Liver (tissue), 3 donors: ENCODE measurements at regions not wholly inside any gene's neighbourhood (a gene's known extent, or its start where the extent isn't known, plus 50 kb on each side); places are given as distances from the start of the nearest gene placed in this dataset.

ENCODE experiments used
- EGR1 ChIP-seq, 2 donors: IDR thresholded peaks; 2 replicates each; pipeline ENCODE4 v1.6.1; 2016 to 2018; ENCODE audit warnings: antibody characterized with exemption in 2 of 2, low read depth in 2 of 2
- FOXA1 ChIP-seq: IDR thresholded peaks from 2 replicates; pipeline ENCODE4 v1.6.1; 2016; ENCODE audit warnings: antibody characterized with exemption
- GABPA ChIP-seq, 2 donors: IDR thresholded peaks in 1 of 2; conservative IDR thresholded peaks in 1 of 2; 2 replicates each; pipeline ENCODE4 v1.6.1; 2016; ENCODE audit warnings: antibody characterized with exemption in 2 of 2, mild to moderate bottlenecking in 1 of 2, moderate library complexity in 1 of 2
- JUND ChIP-seq, 2 donors: IDR thresholded peaks; 2 replicates each; pipeline ENCODE4 v1.6.1; 2016; ENCODE audit warnings: antibody characterized with exemption in 2 of 2
- SP1 ChIP-seq: IDR thresholded peaks from 2 replicates; pipeline ENCODE4 v1.6.1; 2018; ENCODE audit warnings: antibody characterized with exemption, mild to moderate bottlenecking
- YY1 ChIP-seq: IDR thresholded peaks from 2 replicates; pipeline ENCODE4 v1.6.1; 2016; ENCODE audit warnings: antibody characterized with exemption, mild to moderate bottlenecking
- TF ChIP-seq, protein P1 (sequence below): fragments of 150-350 bp; IDR thresholded peaks from 2 replicates; pipeline ENCODE4 v1.5.1; 2017; ENCODE audit warnings: improper control_type of control experiment, low read depth, low read length; ENCODE audit not compliant: missing input control
- TF ChIP-seq, protein P2 (sequence below): IDR thresholded peaks from 2 replicates; pipeline ENCODE4 v1.6.1; 2016; ENCODE audit warnings: antibody characterized with exemption, mild to moderate bottlenecking
- TF ChIP-seq, protein P3 (sequence below): IDR thresholded peaks from 2 replicates; pipeline ENCODE4 v1.6.1; 2016; ENCODE audit warnings: antibody characterized with exemption
- TF ChIP-seq, protein P4 (sequence below): IDR thresholded peaks from 2 replicates; pipeline ENCODE4 v1.6.1; 2016; ENCODE audit warnings: antibody characterized with exemption
- donor health status: healthy.
- donor health status: healthy.

DNA sequence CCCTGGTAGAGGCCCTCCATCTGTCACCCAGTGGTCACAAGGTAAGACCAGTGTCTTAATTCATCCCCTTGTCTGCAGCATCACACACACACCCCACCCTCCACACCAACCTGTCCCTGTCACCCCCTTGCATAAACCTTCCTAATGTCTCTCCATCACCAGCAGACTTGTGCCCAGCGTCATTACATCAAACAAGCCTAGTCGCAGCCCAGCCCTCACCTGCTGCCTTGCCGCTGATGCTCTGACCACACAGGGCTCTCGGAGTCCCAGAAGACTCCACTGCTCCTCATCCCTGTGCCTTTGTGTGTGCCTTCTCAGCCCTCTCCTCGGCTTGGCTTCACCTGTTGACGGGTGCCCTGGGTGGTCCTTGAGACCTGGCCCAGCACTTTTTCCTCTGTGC, 171.2 kb downstream of the GLI2 start:
- TF ChIP-seq, protein P1, sequence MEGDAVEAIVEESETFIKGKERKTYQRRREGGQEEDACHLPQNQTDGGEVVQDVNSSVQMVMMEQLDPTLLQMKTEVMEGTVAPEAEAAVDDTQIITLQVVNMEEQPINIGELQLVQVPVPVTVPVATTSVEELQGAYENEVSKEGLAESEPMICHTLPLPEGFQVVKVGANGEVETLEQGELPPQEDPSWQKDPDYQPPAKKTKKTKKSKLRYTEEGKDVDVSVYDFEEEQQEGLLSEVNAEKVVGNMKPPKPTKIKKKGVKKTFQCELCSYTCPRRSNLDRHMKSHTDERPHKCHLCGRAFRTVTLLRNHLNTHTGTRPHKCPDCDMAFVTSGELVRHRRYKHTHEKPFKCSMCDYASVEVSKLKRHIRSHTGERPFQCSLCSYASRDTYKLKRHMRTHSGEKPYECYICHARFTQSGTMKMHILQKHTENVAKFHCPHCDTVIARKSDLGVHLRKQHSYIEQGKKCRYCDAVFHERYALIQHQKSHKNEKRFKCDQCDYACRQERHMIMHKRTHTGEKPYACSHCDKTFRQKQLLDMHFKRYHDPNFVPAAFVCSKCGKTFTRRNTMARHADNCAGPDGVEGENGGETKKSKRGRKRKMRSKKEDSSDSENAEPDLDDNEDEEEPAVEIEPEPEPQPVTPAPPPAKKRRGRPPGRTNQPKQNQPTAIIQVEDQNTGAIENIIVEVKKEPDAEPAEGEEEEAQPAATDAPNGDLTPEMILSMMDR, result no peak
- TF ChIP-seq FOXA1 (no peak), EGR1 (IDR thresholded peaks at IDR 0.05; ENCODE audit: low read depth in 2 of 2) (no peak), SP1 (no peak), GABPA (IDR thresholded peaks at IDR 0.05 in 1 of 2, conservative IDR thresholded peaks at IDR 0.05 in 1 of 2) (no peak), YY1 (no peak), JUND (IDR thresholded peaks at IDR 0.05) (no peak)
- TF ChIP-seq, protein P2, sequence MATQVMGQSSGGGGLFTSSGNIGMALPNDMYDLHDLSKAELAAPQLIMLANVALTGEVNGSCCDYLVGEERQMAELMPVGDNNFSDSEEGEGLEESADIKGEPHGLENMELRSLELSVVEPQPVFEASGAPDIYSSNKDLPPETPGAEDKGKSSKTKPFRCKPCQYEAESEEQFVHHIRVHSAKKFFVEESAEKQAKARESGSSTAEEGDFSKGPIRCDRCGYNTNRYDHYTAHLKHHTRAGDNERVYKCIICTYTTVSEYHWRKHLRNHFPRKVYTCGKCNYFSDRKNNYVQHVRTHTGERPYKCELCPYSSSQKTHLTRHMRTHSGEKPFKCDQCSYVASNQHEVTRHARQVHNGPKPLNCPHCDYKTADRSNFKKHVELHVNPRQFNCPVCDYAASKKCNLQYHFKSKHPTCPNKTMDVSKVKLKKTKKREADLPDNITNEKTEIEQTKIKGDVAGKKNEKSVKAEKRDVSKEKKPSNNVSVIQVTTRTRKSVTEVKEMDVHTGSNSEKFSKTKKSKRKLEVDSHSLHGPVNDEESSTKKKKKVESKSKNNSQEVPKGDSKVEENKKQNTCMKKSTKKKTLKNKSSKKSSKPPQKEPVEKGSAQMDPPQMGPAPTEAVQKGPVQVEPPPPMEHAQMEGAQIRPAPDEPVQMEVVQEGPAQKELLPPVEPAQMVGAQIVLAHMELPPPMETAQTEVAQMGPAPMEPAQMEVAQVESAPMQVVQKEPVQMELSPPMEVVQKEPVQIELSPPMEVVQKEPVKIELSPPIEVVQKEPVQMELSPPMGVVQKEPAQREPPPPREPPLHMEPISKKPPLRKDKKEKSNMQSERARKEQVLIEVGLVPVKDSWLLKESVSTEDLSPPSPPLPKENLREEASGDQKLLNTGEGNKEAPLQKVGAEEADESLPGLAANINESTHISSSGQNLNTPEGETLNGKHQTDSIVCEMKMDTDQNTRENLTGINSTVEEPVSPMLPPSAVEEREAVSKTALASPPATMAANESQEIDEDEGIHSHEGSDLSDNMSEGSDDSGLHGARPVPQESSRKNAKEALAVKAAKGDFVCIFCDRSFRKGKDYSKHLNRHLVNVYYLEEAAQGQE, result no peak
- TF ChIP-seq, protein P3, sequence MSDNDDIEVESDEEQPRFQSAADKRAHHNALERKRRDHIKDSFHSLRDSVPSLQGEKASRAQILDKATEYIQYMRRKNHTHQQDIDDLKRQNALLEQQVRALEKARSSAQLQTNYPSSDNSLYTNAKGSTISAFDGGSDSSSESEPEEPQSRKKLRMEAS, result no peak
- TF ChIP-seq, protein P4, sequence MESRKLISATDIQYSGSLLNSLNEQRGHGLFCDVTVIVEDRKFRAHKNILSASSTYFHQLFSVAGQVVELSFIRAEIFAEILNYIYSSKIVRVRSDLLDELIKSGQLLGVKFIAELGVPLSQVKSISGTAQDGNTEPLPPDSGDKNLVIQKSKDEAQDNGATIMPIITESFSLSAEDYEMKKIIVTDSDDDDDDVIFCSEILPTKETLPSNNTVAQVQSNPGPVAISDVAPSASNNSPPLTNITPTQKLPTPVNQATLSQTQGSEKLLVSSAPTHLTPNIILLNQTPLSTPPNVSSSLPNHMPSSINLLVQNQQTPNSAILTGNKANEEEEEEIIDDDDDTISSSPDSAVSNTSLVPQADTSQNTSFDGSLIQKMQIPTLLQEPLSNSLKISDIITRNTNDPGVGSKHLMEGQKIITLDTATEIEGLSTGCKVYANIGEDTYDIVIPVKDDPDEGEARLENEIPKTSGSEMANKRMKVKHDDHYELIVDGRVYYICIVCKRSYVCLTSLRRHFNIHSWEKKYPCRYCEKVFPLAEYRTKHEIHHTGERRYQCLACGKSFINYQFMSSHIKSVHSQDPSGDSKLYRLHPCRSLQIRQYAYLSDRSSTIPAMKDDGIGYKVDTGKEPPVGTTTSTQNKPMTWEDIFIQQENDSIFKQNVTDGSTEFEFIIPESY, result no peak
